H7 (cell line): ENCODE measurements at regions not wholly inside any gene's neighbourhood (a gene's known extent, or its start where the extent isn't known, plus 50 kb on each side); places are given as distances from the start of the nearest gene placed in this dataset.
"Not testable (repeated sequence)": the region's sequence is repeated elsewhere in the genome, so short reads cannot be mapped to it uniquely, and the experiment has no call there.

Source experiments
- DNase-seq: peaks from one replicate; pipeline ENCODE4 v3.0.0; 2012
- H3K27me3 ChIP-seq: 2 replicates; pipeline ENCODE4 v1.6.0; 2011; ENCODE audit warnings: mild to moderate bottlenecking, low read length; ENCODE audit not compliant: control insufficient read depth, insufficient read depth
- H3K36me3 ChIP-seq: replicated peaks from 2 replicates; pipeline ENCODE4 v1.5.1; 2011; ENCODE audit warnings: low read length; ENCODE audit not compliant: control insufficient read depth, insufficient read depth
- H3K4me3 ChIP-seq: 2 replicates; pipeline ENCODE4 v1.5.1; 2011; ENCODE audit warnings: low read depth, mild to moderate bottlenecking, control low read depth, low read length, moderate library complexity; ENCODE audit not compliant: insufficient read depth

DNA sequence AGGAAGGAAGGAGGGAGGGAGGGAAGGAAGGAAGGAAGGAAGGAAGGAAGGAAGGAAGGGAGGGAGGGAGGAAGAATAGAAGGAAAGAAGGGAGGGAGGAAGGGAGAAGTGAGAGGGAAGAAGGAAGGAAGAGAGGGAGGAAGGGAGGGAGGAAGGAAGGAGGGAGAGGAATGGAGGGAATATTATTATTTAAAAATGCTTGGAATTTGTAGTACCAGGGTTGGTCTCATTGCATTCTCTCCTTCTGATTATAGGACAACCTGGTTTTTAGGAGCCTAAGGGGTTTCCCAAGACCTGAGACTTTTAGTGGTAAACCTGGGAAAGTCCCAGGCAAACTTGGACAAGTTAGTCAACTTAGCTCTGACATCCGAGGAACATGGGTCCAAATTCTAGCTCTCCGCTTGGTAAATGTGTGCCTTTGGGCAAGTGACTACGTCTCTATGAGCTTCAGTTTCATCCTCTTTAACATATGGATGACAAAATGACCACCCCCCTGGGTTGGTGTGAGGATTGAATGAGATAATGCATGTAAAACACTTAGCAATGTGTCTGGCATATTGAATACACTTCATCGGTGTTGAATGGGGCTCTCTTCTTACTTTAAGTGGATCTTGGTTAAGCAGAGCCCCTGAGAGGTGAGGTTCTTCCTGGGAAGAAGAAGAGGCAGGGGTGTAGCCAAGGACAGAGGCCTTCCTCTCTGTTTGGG lies 690.7 kb upstream of the TBX3 start:
- H3K27me3 ChIP-seq, result no peaks in the 10 kb centered on the region; the same call in 1 of the 2 replicates

DNA sequence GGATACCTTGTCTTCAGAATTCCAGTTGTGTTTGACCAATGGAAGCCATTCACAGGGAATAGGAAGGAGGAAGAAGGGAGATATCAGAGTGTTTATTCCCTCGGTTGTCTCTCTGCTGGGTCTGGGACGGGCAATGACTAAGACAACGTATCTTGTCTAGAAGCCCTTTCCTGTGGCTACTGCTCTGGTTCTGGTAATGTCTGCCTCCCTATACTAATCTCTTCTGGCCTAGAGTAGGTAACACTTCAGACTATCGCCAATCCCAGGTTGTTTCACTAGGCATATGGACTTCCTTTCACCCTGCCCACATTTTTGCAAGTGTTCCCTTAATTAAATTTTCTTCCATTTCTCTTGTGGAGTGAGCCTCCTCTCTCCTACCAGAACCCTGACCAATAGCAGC lies 687.7 kb upstream of the TBX3 start:
- no peak for DNase-seq
- Histone ChIP-seq H3K36me3 (no peaks in the 10 kb centered on the region), H3K4me3 (no peak overlapping the region), H3K27me3 (no peaks in the 10 kb centered on the region; the same call in 1 of the 2 replicates)

More for the DNA sequence above, 690.7 kb upstream of the TBX3 start:
- Histone ChIP-seq H3K36me3 (no peaks in the 10 kb centered on the region), H3K4me3 (no peak overlapping the region)
- no peak for DNase-seq

DNA sequence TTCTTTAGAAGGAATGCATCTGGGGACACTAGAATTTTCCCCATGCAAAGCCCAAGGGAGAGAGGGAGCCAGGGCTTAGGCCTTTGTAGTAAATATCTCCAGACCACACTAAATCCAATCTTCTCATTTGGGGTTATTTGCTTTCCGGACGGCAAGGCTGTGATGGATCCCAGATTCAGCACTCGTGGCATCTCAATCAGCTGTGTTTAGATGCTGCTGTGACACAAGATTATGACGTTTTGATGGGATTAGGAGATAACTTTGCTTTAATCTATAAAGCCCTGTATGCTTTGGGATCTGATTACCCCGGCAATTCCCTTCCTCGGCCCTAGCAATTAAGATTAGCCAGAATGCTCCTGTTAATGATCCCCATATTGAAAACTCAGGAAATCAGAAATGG lies 686.7 kb upstream of the TBX3 start:
- Histone ChIP-seq H3K4me3 (no peak overlapping the region), H3K36me3 (no peaks in the 10 kb centered on the region), H3K27me3 (no peaks in the 10 kb centered on the region; the same call in 1 of the 2 replicates)
- DNase-seq, result no peak

- Histone ChIP-seq H3K27me3 (no peaks in the 10 kb centered on the region; the same call in 1 of the 2 replicates), H3K36me3 (no peaks in the 10 kb centered on the region), H3K4me3 (no peak overlapping the region)
- DNase-seq, result no peak
Measured at GRCh38 chr12:115370207-115370606, 686.2 kb upstream of the TBX3 start.

- not testable (repeated sequence) for DNase-seq, H3K27me3 ChIP-seq, H3K36me3 ChIP-seq, H3K4me3 ChIP-seq
Measured at GRCh38 chr12:115366277-115366676, 682.3 kb upstream of the TBX3 start.

GRCh38 chr12:115365765-115366164 lies 681.8 kb upstream of the TBX3 start:
- H3K36me3 ChIP-seq, H3K27me3 ChIP-seq, H3K4me3 ChIP-seq, DNase-seq: not testable (repeated sequence)

GRCh38 chr12:115364921-115365320 lies 680.9 kb upstream of the TBX3 start:
- no peak overlapping the region for H3K4me3 ChIP-seq
- H3K27me3 ChIP-seq, result no peaks in the 10 kb centered on the region
- no peak for DNase-seq
- no peaks in the 10 kb centered on the region for H3K36me3 ChIP-seq

DNA sequence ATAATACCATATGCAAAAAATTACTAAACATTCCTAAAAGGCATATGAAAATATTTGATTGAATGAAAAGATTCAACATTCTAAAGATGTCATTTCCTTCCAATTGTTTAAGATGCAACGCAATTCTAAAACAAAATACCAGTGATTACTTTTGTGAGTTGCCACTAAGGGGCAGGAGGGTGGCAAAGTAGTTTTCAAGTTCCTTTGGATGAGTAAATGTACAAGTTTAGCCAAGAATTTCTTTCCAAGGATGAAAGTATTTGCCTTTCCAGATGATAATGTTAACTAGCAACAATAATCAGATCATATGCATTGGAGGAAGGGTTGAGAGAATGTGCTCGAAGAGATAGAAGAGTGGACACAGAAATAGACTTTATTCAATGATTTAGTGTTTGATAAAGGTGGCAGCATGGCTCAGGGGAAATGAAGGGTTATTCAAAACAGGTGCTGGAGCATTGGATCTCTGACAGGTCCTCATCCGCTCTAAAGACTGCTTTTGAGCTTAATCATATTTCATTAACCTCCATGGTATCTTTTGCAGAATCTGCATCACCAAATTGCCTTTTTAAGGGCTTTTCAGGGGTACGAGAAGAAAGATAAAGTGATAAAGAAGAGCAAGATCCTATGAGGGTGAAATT lies 678.5 kb upstream of the TBX3 start:
- no peak for DNase-seq
- Histone ChIP-seq H3K36me3 (no peaks in the 10 kb centered on the region), H3K27me3 (no peaks in the 10 kb centered on the region), H3K4me3 (no peak overlapping the region)

DNA sequence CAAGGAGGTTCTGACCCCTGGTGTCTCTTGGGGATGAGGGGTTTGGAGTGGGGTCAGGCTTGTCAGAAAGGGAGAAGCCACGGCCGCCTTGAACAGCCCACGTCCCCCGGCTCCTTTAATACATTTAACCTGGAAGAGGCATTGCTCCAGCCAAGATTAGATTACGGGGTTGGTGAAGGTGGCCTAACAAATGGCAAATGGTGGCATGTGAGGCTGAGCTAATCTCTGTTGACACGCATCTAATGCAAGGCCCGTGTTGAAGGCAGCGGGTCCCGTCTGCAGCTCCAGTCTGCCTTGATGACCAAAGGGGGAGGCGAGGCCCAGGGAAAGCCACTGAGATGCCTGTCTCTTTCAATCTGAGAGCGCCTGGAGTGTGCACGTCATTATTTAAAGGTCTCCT lies 673.7 kb upstream of the TBX3 start:
- H3K4me3 ChIP-seq, result no peak overlapping the region
- H3K27me3 ChIP-seq, result no peaks in the 10 kb centered on the region
- no peak for DNase-seq
- H3K36me3 ChIP-seq, result no peaks in the 10 kb centered on the region

DNA sequence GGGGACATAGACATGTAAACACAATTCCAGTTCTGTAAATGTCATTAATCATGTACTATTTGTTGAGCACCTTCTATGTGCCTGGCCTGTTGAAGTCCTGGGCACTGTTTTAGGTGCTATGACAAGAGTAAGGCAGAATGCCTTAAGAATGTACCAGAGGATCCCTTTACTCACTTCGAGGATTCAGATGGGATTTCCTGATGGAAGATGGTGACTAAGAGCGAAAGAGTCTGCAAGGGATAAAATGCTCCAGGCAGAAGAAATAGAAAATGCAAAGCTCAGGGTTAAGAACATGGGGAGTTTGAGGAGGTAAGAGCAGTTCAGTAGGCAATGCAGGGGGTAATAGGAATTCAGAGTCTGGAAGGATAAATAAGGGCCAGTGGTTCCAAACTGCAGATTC lies 671.3 kb upstream of the TBX3 start:
- H3K4me3 ChIP-seq, result no peak overlapping the region
- no peaks in the 10 kb centered on the region for H3K36me3 ChIP-seq
- H3K27me3 ChIP-seq, result no peaks in the 10 kb centered on the region
- no peak for DNase-seq

GRCh38 chr12:115354007-115354890 lies 670.3 kb upstream of the TBX3 start:
- DNase-seq, result no peak
- Histone ChIP-seq H3K4me3 (no peak overlapping the region), H3K36me3 (no peaks in the 10 kb centered on the region), H3K27me3 (no peaks in the 10 kb centered on the region)

- Histone ChIP-seq H3K36me3 (no peaks in the 10 kb centered on the region), H3K27me3 (no peaks in the 10 kb centered on the region), H3K4me3 (no peak overlapping the region)
- DNase-seq, result no peak
Measured at GRCh38 chr12:115353467-115353866, 669.5 kb upstream of the TBX3 start.

- Histone ChIP-seq H3K36me3 (no peaks in the 10 kb centered on the region), H3K4me3 (no peak overlapping the region), H3K27me3 (no peaks in the 10 kb centered on the region)
- DNase-seq, result no peak
Measured at GRCh38 chr12:115351514-115352077, 667.6 kb upstream of the TBX3 start.

DNA sequence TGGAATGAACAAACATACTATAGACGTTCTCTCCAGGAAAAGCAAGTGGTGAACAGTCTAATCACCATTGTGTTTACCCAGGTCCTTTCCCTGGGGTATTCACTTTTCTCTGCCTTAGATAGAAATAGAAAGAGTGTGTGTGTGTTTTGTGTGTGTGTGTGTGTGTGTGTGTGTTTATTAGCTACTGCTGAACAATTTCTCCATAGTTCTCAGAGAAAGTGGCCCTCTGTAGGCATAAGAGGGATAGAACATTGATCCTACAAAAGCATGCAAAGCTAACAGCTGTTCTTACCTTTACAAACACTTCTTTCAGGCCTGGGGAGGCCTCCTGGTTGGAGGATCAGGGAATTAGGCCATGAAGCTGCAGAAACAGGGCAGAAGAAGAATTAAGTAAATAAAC lies 665.7 kb upstream of the TBX3 start:
- H3K4me3 ChIP-seq, result no peak overlapping the region
- H3K27me3 ChIP-seq, result no peaks in the 10 kb centered on the region
- no peaks in the 10 kb centered on the region for H3K36me3 ChIP-seq
- no peak for DNase-seq
